ENCODE measurements at regions not wholly inside any gene's neighbourhood (a gene's known extent, or its start where the extent isn't known, plus 50 kb on each side); places are given as distances from the start of the nearest gene placed in this dataset.

GRCh38 chr5:174211277-174211626 lies 165.7 kb downstream of the NSG2 start:
- H3K27ac ChIP-seq (ENCODE audit: low read length): no peak overlapping the region
- no peaks in the 10 kb centered on the region for H3K36me3 ChIP-seq (ENCODE audit: control insufficient read depth, insufficient read depth, low read length)
- no peaks in the 10 kb centered on the region for H3K4me1 ChIP-seq (ENCODE audit: control insufficient read depth, insufficient read depth, low read length)
- no peak overlapping the region for H3K4me3 ChIP-seq (ENCODE audit: low read length)
- DNase-seq: no peak
- no peaks in the 10 kb centered on the region for H3K9me3 ChIP-seq (ENCODE audit: control insufficient read depth, low read depth, low read length)
- peaks cover 9% of the 10 kb centered on the region for H3K27me3 ChIP-seq (ENCODE audit: control insufficient read depth, insufficient read depth, low read length)
- no CpG with 5 or more reads among the region's 4 CpGs for whole genome bisulfite sequencing (ENCODE audit: insufficient coverage, low lambda C conversion rate)

GRCh38 chr5:174217527-174217926 lies 172.0 kb downstream of the NSG2 start:
- Histone ChIP-seq H3K4me3 (ENCODE audit: low read length) (no peak overlapping the region), H3K9me3 (ENCODE audit: control insufficient read depth, low read depth, low read length) (no peaks in the 10 kb centered on the region), H3K4me1 (ENCODE audit: control insufficient read depth, insufficient read depth, low read length) (no peaks in the 10 kb centered on the region), H3K27ac (ENCODE audit: low read length) (no peak overlapping the region), H3K36me3 (ENCODE audit: control insufficient read depth, insufficient read depth, low read length) (no peaks in the 10 kb centered on the region), H3K27me3 (ENCODE audit: control insufficient read depth, insufficient read depth, low read length) (peaks cover 9% of the 10 kb centered on the region)
- no peak for DNase-seq
- WGBS (ENCODE audit: insufficient coverage, low lambda C conversion rate): no CpG with 5 or more reads among the region's 1 CpG

- no peak overlapping the region for H3K4me3 ChIP-seq (ENCODE audit: low read length)
- H3K9me3 ChIP-seq (ENCODE audit: control insufficient read depth, low read depth, low read length): no peaks in the 10 kb centered on the region
- DNase-seq: no peak
- WGBS (ENCODE audit: insufficient coverage, low lambda C conversion rate): no CpG with 5 or more reads among the region's 2 CpGs
- no peaks in the 10 kb centered on the region for H3K4me1 ChIP-seq (ENCODE audit: control insufficient read depth, insufficient read depth, low read length)
- peaks cover 7% of the 10 kb centered on the region for H3K27me3 ChIP-seq (ENCODE audit: control insufficient read depth, insufficient read depth, low read length)
- no peak overlapping the region for H3K27ac ChIP-seq (ENCODE audit: low read length)
- no peaks in the 10 kb centered on the region for H3K36me3 ChIP-seq (ENCODE audit: control insufficient read depth, insufficient read depth, low read length)
Observed at GRCh38 chr5:174218162-174218561, 172.7 kb downstream of the NSG2 start.

GRCh38 chr5:174220417-174220816 lies 174.9 kb downstream of the NSG2 start:
- H3K27me3 ChIP-seq (ENCODE audit: control insufficient read depth, insufficient read depth, low read length): peaks cover 3% of the 10 kb centered on the region
- H3K4me3 ChIP-seq (ENCODE audit: low read length): no peak overlapping the region
- 83% methylated on average over 1 of the region's 5 CpGs for WGBS (ENCODE audit: insufficient coverage, low lambda C conversion rate)
- H3K36me3 ChIP-seq (ENCODE audit: control insufficient read depth, insufficient read depth, low read length): no peaks in the 10 kb centered on the region
- DNase-seq: no peak
- no peak overlapping the region for H3K27ac ChIP-seq (ENCODE audit: low read length)
- H3K4me1 ChIP-seq (ENCODE audit: control insufficient read depth, insufficient read depth, low read length): no peaks in the 10 kb centered on the region
- H3K9me3 ChIP-seq (ENCODE audit: control insufficient read depth, low read depth, low read length): no peaks in the 10 kb centered on the region

GRCh38 chr5:174221436-174221835 lies 175.9 kb downstream of the NSG2 start:
- Histone ChIP-seq H3K27me3 (ENCODE audit: control insufficient read depth, insufficient read depth, low read length) (peaks cover 5% of the 10 kb centered on the region), H3K36me3 (ENCODE audit: control insufficient read depth, insufficient read depth, low read length) (no peaks in the 10 kb centered on the region), H3K9me3 (ENCODE audit: control insufficient read depth, low read depth, low read length) (no peaks in the 10 kb centered on the region), H3K4me1 (ENCODE audit: control insufficient read depth, insufficient read depth, low read length) (no peaks in the 10 kb centered on the region), H3K27ac (ENCODE audit: low read length) (no peak overlapping the region), H3K4me3 (ENCODE audit: low read length) (no peak overlapping the region)
- no peak for DNase-seq
- no CpG with 5 or more reads among the region's 2 CpGs for WGBS (ENCODE audit: insufficient coverage, low lambda C conversion rate)

- Histone ChIP-seq H3K27ac (ENCODE audit: low read length) (no peak overlapping the region), H3K27me3 (ENCODE audit: control insufficient read depth, insufficient read depth, low read length) (peaks cover 5% of the 10 kb centered on the region), H3K9me3 (ENCODE audit: control insufficient read depth, low read depth, low read length) (no peaks in the 10 kb centered on the region), H3K36me3 (ENCODE audit: control insufficient read depth, insufficient read depth, low read length) (no peaks in the 10 kb centered on the region), H3K4me3 (ENCODE audit: low read length) (no peak overlapping the region), H3K4me1 (ENCODE audit: control insufficient read depth, insufficient read depth, low read length) (no peaks in the 10 kb centered on the region)
- no peak for DNase-seq
- WGBS (ENCODE audit: insufficient coverage, low lambda C conversion rate): no CpG with 5 or more reads among the region's 4 CpGs
Observed at GRCh38 chr5:174221946-174222345, 176.4 kb downstream of the NSG2 start.

GRCh38 chr5:174222891-174223290 lies 177.4 kb downstream of the NSG2 start:
- H3K4me1 ChIP-seq (ENCODE audit: control insufficient read depth, insufficient read depth, low read length): no peaks in the 10 kb centered on the region
- H3K27ac ChIP-seq (ENCODE audit: low read length): no peak overlapping the region
- WGBS (ENCODE audit: insufficient coverage, low lambda C conversion rate): no CpG with 5 or more reads among the region's 5 CpGs
- DNase-seq: peak in 1 of 2 donors; percentile 46
- no peaks in the 10 kb centered on the region for H3K9me3 ChIP-seq (ENCODE audit: control insufficient read depth, low read depth, low read length)
- no peaks in the 10 kb centered on the region for H3K36me3 ChIP-seq (ENCODE audit: control insufficient read depth, insufficient read depth, low read length)
- H3K27me3 ChIP-seq (ENCODE audit: control insufficient read depth, insufficient read depth, low read length): peaks cover 2% of the 10 kb centered on the region
- no peak overlapping the region for H3K4me3 ChIP-seq (ENCODE audit: low read length)

GRCh38 chr5:174223355-174223754 lies 177.8 kb downstream of the NSG2 start:
- Histone ChIP-seq H3K27ac (ENCODE audit: low read length) (no peak overlapping the region), H3K4me1 (ENCODE audit: control insufficient read depth, insufficient read depth, low read length) (no peaks in the 10 kb centered on the region), H3K36me3 (ENCODE audit: control insufficient read depth, insufficient read depth, low read length) (no peaks in the 10 kb centered on the region), H3K9me3 (ENCODE audit: control insufficient read depth, low read depth, low read length) (no peaks in the 10 kb centered on the region), H3K4me3 (ENCODE audit: low read length) (no peak overlapping the region), H3K27me3 (ENCODE audit: control insufficient read depth, insufficient read depth, low read length) (peaks cover 2% of the 10 kb centered on the region)
- WGBS (ENCODE audit: insufficient coverage, low lambda C conversion rate): no CpG with 5 or more reads among the region's 12 CpGs
- DNase-seq: no peak

GRCh38 chr5:174229068-174229467 lies 183.6 kb downstream of the NSG2 start:
- H3K9me3 ChIP-seq (ENCODE audit: control insufficient read depth, low read depth, low read length): no peaks in the 10 kb centered on the region
- WGBS (ENCODE audit: insufficient coverage, low lambda C conversion rate): no CpG with 5 or more reads among the region's 1 CpG
- no peak overlapping the region for H3K4me3 ChIP-seq (ENCODE audit: low read length)
- peaks cover 2% of the 10 kb centered on the region for H3K27me3 ChIP-seq (ENCODE audit: control insufficient read depth, insufficient read depth, low read length)
- H3K27ac ChIP-seq (ENCODE audit: low read length): no peak overlapping the region
- no peaks in the 10 kb centered on the region for H3K4me1 ChIP-seq (ENCODE audit: control insufficient read depth, insufficient read depth, low read length)
- DNase-seq: no peak
- H3K36me3 ChIP-seq (ENCODE audit: control insufficient read depth, insufficient read depth, low read length): no peaks in the 10 kb centered on the region

- Histone ChIP-seq H3K4me3 (ENCODE audit: low read length) (no peak overlapping the region), H3K9me3 (ENCODE audit: control insufficient read depth, low read depth, low read length) (no peaks in the 10 kb centered on the region), H3K27ac (ENCODE audit: low read length) (no peak overlapping the region), H3K36me3 (ENCODE audit: control insufficient read depth, insufficient read depth, low read length) (no peaks in the 10 kb centered on the region), H3K27me3 (ENCODE audit: control insufficient read depth, insufficient read depth, low read length) (peaks cover 2% of the 10 kb centered on the region), H3K4me1 (ENCODE audit: control insufficient read depth, insufficient read depth, low read length) (no peaks in the 10 kb centered on the region)
- DNase-seq: no peak
- 86% methylated on average over 1 of the region's 3 CpGs for WGBS (ENCODE audit: insufficient coverage, low lambda C conversion rate)
Observed at GRCh38 chr5:174229514-174230370, 184.2 kb downstream of the NSG2 start.

GRCh38 chr5:174231956-174232487 lies 186.5 kb downstream of the NSG2 start:
- no peak overlapping the region for H3K27ac ChIP-seq (ENCODE audit: low read length)
- no peak overlapping the region for H3K4me3 ChIP-seq (ENCODE audit: low read length)
- no peaks in the 10 kb centered on the region for H3K4me1 ChIP-seq (ENCODE audit: control insufficient read depth, insufficient read depth, low read length)
- H3K9me3 ChIP-seq (ENCODE audit: control insufficient read depth, low read depth, low read length): no peaks in the 10 kb centered on the region
- H3K36me3 ChIP-seq (ENCODE audit: control insufficient read depth, insufficient read depth, low read length): no peaks in the 10 kb centered on the region
- H3K27me3 ChIP-seq (ENCODE audit: control insufficient read depth, insufficient read depth, low read length): no peaks in the 10 kb centered on the region
- no CpG with 5 or more reads among the region's 7 CpGs for WGBS (ENCODE audit: insufficient coverage, low lambda C conversion rate)
- DNase-seq: no peak
